Fibroblast of lung (primary cell): ENCODE measurements at regions not wholly inside any gene's neighbourhood (a gene's known extent, or its start where the extent isn't known, plus 50 kb on each side); places are given as distances from the start of the nearest gene placed in this dataset.

ENCODE experiments used
- EZH2 ChIP-seq: IDR thresholded peaks from 2 replicates; pipeline ENCODE4 v1.5.1; 2012; ENCODE audit warnings: low read length, control low read depth, mild to moderate bottlenecking; ENCODE audit errors: missing control alignments
- TF ChIP-seq, protein P1 (sequence below), 2 donors: IDR thresholded peaks in 1 of 2; conservative IDR thresholded peaks in 1 of 2; 1 replicate in 1 of 2; 2 replicates in 1 of 2; pipeline ENCODE4 v1.5.1; 2011 to 2012; ENCODE audit warnings: low read length in 2 of 2, control low read depth in 1 of 2, inconsistent platforms in 1 of 2, low read depth in 1 of 2, mild to moderate bottlenecking in 1 of 2

DNA sequence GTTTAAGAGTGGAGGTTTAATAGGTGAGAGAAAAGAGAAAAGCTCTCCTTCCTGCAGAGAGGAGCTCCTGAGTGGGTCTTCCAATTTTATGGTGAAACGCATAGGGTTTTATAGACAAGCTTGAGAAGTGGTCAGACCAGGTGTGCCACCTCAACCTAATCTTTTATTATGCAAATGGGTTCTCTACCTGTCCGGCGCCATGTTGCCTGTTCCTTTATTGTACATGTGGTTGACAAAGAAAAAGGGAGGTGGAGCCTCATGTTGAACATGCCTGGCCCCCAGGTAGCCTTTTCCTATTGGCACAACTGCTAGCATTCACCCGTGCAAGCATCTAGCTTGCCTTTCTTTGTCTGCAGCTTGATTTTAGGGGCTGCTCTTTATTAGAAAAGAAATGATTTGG, 115.9 kb upstream of the F13A1 start:
- TF ChIP-seq, protein P1, sequence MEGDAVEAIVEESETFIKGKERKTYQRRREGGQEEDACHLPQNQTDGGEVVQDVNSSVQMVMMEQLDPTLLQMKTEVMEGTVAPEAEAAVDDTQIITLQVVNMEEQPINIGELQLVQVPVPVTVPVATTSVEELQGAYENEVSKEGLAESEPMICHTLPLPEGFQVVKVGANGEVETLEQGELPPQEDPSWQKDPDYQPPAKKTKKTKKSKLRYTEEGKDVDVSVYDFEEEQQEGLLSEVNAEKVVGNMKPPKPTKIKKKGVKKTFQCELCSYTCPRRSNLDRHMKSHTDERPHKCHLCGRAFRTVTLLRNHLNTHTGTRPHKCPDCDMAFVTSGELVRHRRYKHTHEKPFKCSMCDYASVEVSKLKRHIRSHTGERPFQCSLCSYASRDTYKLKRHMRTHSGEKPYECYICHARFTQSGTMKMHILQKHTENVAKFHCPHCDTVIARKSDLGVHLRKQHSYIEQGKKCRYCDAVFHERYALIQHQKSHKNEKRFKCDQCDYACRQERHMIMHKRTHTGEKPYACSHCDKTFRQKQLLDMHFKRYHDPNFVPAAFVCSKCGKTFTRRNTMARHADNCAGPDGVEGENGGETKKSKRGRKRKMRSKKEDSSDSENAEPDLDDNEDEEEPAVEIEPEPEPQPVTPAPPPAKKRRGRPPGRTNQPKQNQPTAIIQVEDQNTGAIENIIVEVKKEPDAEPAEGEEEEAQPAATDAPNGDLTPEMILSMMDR (conservative IDR thresholded peaks at IDR 0.05 in 1 of 2, IDR thresholded peaks at IDR 0.05 in 1 of 2; ENCODE audit: low read depth in 1 of 2, low read length in 2 of 2), result no peak
- no peak for TF ChIP-seq EZH2
